ENCODE measurements at regions not wholly inside any gene's neighbourhood (a gene's known extent, or its start where the extent isn't known, plus 50 kb on each side); places are given as distances from the start of the nearest gene placed in this dataset.

DNA sequence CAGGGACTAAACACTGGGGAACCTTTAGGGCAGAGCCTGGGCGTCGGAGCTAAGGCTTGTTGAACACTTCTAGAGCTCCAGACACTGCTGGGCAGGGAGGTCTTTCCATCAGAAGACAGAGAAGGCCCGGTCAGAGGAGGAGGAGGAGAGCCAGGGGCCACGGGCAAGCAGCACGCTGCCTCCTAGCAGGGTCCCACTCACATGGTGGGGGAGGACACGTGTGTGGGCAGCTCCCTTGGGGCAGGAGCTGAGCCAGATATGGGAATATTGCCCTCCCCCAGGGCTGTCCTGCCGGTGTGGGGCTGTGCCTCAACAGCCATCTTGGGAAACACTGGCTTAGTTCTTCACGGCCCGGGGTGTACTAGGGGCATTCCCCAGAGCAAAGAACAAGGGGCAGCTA is 89.6 kb upstream of the TLE3 start:
- Histone ChIP-seq H3K27ac (no peak overlapping the region), H3K4me3 (no peak overlapping the region)
- no peak for DNase-seq (ENCODE audit: low spot score)
- no peak for TF ChIP-seq CTCF (IDR thresholded peaks at IDR 0.05)

DNA sequence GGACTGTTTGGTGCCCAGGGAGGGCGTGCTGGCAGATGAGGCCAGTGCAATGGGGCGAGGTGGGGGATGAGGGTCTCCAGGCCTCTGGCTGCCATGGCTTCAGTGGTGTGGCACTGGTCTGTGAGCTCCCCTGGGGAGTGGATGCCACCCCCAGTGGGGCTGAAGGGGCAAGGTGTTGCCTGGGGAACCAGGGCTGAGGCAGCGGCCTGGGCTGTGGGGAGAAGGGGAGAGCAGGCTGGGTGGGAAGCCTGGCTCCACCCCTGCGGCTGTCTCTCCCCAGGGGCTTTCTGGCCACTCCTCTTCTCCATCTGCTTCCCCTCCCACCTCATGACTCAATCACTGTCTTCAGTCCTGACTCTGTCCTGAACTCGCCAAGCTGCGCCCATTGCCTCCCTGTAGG is 88.4 kb upstream of the TLE3 start:
- H3K27ac ChIP-seq: no peak overlapping the region
- DNase-seq (ENCODE audit: low spot score): no peak
- no peak for TF ChIP-seq CTCF (IDR thresholded peaks at IDR 0.05)
- H3K4me3 ChIP-seq: no peak overlapping the region

- Histone ChIP-seq H3K4me3 (no peak overlapping the region), H3K27ac (no peak overlapping the region)
- no peak for DNase-seq (ENCODE audit: low spot score)
- TF ChIP-seq CTCF (IDR thresholded peaks at IDR 0.05): no peak
These were observed 87.6 kb upstream of the TLE3 start for GRCh38 chr15:70185251-70185711.

DNA sequence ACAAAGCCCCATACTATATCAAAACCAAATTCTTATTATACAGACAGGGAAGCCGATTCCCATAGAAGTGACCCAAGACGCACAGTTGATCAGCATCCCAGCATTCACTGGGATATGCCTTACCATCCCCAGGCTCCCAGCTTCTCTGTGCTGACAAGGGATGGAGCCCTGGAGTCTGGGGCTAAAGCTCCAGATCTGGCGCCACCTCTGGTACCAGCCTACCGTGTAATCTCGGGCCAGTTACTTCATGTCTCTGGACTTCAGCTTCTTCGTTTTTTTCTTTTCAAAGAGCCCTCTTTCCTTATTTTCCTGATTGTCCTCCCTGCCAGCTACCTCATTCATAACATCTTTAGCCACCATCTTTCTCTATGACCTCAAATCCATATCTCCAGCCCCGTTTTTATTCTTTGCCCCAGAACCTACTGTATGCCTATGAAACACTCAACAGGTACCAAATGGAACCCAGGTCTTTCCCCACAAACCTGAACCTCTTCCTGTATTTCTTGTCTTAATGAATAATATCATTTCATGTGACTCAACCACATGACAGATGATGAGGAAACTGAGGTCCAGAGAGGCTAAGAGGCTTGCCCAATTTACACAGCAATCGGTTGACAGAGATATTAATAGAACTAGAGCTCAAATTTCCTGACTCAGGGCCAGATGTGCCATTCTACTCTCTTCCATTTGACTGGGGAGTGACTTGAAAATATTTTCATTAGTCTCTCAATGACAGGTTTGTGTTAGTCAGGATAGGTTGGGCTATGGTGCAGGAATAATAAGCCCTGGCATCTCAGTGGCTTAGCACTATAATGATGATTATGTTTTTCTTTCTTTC is 85.4 kb upstream of the TLE3 start:
- TF ChIP-seq CTCF (IDR thresholded peaks at IDR 0.05): no peak
- Histone ChIP-seq H3K4me3 (no peak overlapping the region), H3K27ac (no peak overlapping the region)
- DNase-seq (ENCODE audit: low spot score): no peak

DNA sequence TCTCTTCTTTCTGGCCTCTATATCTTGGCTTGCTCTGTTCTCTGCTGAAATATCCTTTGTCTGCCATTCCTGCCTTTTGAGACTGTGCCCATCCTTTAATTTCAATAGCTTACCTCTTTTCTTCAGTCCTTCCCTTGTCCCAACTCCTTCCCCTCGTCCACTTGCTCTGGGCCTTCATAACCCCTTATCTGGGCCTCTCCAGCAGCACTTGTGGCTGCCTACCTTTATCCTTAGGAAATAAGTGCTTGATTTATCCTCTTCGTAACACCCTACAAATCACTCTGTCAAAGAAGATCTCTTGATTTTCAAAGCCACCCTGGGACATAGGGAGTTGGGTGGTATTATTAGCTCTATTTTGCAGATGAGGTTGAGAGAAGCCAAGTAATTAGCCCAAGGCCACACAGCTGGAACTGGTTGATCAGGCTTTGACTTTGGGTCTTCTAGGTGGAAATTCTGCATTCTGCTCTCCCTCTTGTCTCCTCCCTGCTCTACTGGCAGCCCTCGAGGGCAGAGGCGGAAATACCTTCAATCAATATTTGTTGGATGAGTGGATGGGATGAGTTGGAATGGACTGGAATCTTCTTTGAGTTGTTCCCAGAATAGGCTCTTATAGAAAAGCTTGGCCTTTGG is 84.0 kb upstream of the TLE3 start:
- Histone ChIP-seq H3K27ac (no peak overlapping the region), H3K4me3 (no peak overlapping the region)
- no peak for DNase-seq (ENCODE audit: low spot score)
- TF ChIP-seq CTCF (IDR thresholded peaks at IDR 0.05): no peak

DNA sequence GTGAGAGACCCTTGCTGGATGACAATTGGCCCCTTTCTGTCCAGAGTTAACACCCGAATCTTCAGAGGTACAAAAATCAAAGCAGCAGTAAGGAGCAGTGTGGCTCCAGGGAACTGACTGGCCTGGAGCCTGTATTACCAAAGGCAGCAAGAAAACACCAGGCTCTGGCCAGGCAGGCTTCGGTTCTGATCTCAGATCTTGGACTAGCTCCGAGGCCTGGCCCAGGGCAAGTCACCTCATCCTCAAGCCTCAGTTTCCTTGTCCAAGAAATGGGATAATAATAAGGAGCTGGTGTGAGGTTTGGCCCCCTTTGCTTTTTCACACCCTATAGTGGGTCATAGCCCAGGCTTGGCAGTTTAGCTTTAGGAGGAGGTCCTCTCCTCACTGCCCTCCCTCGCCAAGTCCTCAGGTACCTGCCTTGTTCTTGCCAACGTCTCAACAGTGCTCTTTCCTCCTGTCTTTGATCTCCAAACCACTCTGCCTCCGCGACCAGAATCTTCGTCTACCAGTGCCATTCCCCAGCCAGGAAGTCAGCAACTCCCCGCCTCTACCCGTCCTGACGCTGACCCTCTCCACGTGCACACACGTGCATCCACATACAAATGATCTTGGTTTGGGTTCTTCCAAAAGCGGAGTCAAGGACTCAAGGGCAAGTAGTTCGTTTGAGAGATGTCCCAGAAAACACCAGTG is 82.6 kb upstream of the TLE3 start:
- no peak overlapping the region for H3K27ac ChIP-seq
- H3K4me3 ChIP-seq: no peak overlapping the region
- no peak for DNase-seq (ENCODE audit: low spot score)
- no peak for TF ChIP-seq CTCF (IDR thresholded peaks at IDR 0.05)

All from coronary artery (tissue), 2 donors.